Breast epithelium (tissue), 4 donors: ENCODE measurements at regions not wholly inside any gene's neighbourhood (a gene's known extent, or its start where the extent isn't known, plus 50 kb on each side); places are given as distances from the start of the nearest gene placed in this dataset.

Experiments used
- DNase-seq, 2 donors: peaks; one replicate each; pipeline ENCODE4 v3.0.0-alpha.2; 2019; ENCODE audit warnings: low spot score in 2 of 2
- H3K27ac ChIP-seq, 2 donors: fragments of 200-600 bp; sonication (generic) in 1 of 2; one replicate each; pipeline ENCODE4 v1.5.1; 2016 to 2019; ENCODE audit warnings: mild to moderate bottlenecking in 1 of 2
- H3K27me3 ChIP-seq, 2 donors: fragments of 200-600 bp; sonication (generic) in 1 of 2; one replicate each; pipeline versions ENCODE4 v1.5.1 to v1.6.0; 2017 to 2019; ENCODE audit warnings: control low read depth in 1 of 2, mild to moderate bottlenecking in 1 of 2
- H3K36me3 ChIP-seq: fragments of 200-600 bp; one replicate; pipeline ENCODE4 v1.5.1; 2019
- H3K4me1 ChIP-seq, 2 donors: fragments of 200-600 bp; sonication (generic); one replicate each; pipeline ENCODE4 v1.5.1; 2016 to 2019; ENCODE audit warnings: control low read depth in 1 of 2
- H3K4me3 ChIP-seq, 3 donors: fragments of 200-600 bp; sonication (generic); 1 replicate in 2 of 3; 2 replicates in 1 of 3; pipeline ENCODE4 v1.5.1; 2016 to 2019; ENCODE audit warnings: mild to moderate bottlenecking in 3 of 3, moderate library complexity in 2 of 3
- H3K9me3 ChIP-seq, 2 donors: fragments of 200-600 bp; sonication (generic) in 1 of 2; one replicate each; pipeline ENCODE4 v1.5.1; 2016 to 2019; ENCODE audit warnings: control low read depth in 1 of 2
- POLR2A ChIP-seq: fragments of 450-650 bp; IDR thresholded peaks from one replicate; pipeline ENCODE4 v1.6.1; 2016; ENCODE audit warnings: antibody characterized with exemption, mild to moderate bottlenecking, moderate library complexity
- POLR2AphosphoS5 ChIP-seq, 3 donors: sonication (generic); formaldehyde crosslinking; IDR thresholded peaks; one replicate each; pipeline ENCODE4 v1.6.1; 2017; ENCODE audit warnings: antibody characterized with exemption in 3 of 3
- intact Hi-C: fragments of 100-400 bp; cut with DNase I; formaldehyde crosslinking; loops from one replicate; pipeline ENCODE4 v1.15.1; 2023; ENCODE audit warnings: low total_unique reads
- TF ChIP-seq, protein P1 (sequence below), 3 donors: fragments of 450-650 bp; IDR thresholded peaks; one replicate each; pipeline ENCODE4 v1.5.1; 2016 to 2017; ENCODE audit warnings: antibody characterized with exemption in 3 of 3, mild to moderate bottlenecking in 3 of 3, moderate library complexity in 3 of 3

GRCh38 chr1:221555689-221556433 is 186.0 kb downstream of the DUSP10 start:
- H3K9me3 ChIP-seq, result no peaks in the 10 kb centered on the region
- H3K36me3 ChIP-seq, result no peaks in the 10 kb centered on the region
- no peak overlapping the region for H3K27ac ChIP-seq
- H3K27me3 ChIP-seq, result no peaks in the 10 kb centered on the region
- DNase-seq, result no peak
- TF ChIP-seq POLR2AphosphoS5 (IDR thresholded peaks at IDR 0.05) (no peak), POLR2A (no peak)
- TF ChIP-seq, protein P1, sequence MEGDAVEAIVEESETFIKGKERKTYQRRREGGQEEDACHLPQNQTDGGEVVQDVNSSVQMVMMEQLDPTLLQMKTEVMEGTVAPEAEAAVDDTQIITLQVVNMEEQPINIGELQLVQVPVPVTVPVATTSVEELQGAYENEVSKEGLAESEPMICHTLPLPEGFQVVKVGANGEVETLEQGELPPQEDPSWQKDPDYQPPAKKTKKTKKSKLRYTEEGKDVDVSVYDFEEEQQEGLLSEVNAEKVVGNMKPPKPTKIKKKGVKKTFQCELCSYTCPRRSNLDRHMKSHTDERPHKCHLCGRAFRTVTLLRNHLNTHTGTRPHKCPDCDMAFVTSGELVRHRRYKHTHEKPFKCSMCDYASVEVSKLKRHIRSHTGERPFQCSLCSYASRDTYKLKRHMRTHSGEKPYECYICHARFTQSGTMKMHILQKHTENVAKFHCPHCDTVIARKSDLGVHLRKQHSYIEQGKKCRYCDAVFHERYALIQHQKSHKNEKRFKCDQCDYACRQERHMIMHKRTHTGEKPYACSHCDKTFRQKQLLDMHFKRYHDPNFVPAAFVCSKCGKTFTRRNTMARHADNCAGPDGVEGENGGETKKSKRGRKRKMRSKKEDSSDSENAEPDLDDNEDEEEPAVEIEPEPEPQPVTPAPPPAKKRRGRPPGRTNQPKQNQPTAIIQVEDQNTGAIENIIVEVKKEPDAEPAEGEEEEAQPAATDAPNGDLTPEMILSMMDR (IDR thresholded peaks at IDR 0.05), result no peak
- H3K4me1 ChIP-seq, result no peaks in the 10 kb centered on the region
- intact Hi-C loops, result no loop called here
- no peak overlapping the region for H3K4me3 ChIP-seq

GRCh38 chr1:221556435-221556834 is 185.5 kb downstream of the DUSP10 start:
- no peak overlapping the region for H3K27ac ChIP-seq
- no peak for TF ChIP-seq POLR2A
- TF ChIP-seq, protein P1 (IDR thresholded peaks at IDR 0.05), result no peak
- no peak for TF ChIP-seq POLR2AphosphoS5 (IDR thresholded peaks at IDR 0.05)
- intact Hi-C loops, result no loop called here

GRCh38 chr1:221557013-221557412 is 184.9 kb downstream of the DUSP10 start:
- no peak overlapping the region for H3K27ac ChIP-seq
- no peak overlapping the region for H3K4me3 ChIP-seq
- TF ChIP-seq POLR2A, result no peak
- TF ChIP-seq, protein P1 (IDR thresholded peaks at IDR 0.05), result no peak
- no peak for TF ChIP-seq POLR2AphosphoS5 (IDR thresholded peaks at IDR 0.05)
- no peaks in the 10 kb centered on the region for H3K4me1 ChIP-seq
- no peaks in the 10 kb centered on the region for H3K36me3 ChIP-seq
- no peaks in the 10 kb centered on the region for H3K9me3 ChIP-seq
- intact Hi-C loops, result no loop called here
- H3K27me3 ChIP-seq, result no peaks in the 10 kb centered on the region
- DNase-seq, result no peak

More at GRCh38 chr1:221556435-221556834, 185.5 kb downstream of the DUSP10 start:
- Histone ChIP-seq H3K4me3 (no peak overlapping the region), H3K27me3 (no peaks in the 10 kb centered on the region), H3K4me1 (no peaks in the 10 kb centered on the region), H3K9me3 (no peaks in the 10 kb centered on the region), H3K36me3 (no peaks in the 10 kb centered on the region)
- DNase-seq, result no peak

DNA sequence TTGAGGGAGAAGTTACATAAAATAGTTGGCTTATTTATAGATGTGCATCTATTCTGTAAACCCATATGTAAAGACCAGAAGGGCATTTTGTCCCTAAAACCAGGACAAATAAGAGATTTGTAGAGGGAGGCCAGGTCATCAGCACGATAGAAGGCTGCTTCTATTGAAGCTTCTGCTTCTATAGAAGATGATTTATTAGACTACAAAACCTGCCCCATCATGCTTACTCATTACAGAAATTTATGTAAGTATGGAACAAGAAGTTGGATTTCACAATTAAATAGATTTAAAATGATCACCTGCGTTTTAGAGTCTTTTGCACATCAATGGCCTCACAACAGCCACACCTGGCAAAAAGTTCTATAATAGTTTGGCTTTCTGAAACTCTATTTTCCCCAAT is 183.5 kb downstream of the DUSP10 start:
- no peak for DNase-seq
- no peak overlapping the region for H3K4me3 ChIP-seq
- intact Hi-C loops, result no loop called here
- TF ChIP-seq, protein P1 (IDR thresholded peaks at IDR 0.05), result no peak
- TF ChIP-seq POLR2A (no peak), POLR2AphosphoS5 (IDR thresholded peaks at IDR 0.05) (no peak)
- H3K9me3 ChIP-seq, result no peaks in the 10 kb centered on the region
- no peaks in the 10 kb centered on the region for H3K36me3 ChIP-seq
- no peak overlapping the region for H3K27ac ChIP-seq
- no peaks in the 10 kb centered on the region for H3K27me3 ChIP-seq
- H3K4me1 ChIP-seq, result no peaks in the 10 kb centered on the region

GRCh38 chr1:221559911-221560310 is 182.0 kb downstream of the DUSP10 start:
- TF ChIP-seq POLR2AphosphoS5 (IDR thresholded peaks at IDR 0.05), result no peak
- TF ChIP-seq, protein P1 (IDR thresholded peaks at IDR 0.05), result no peak
- TF ChIP-seq POLR2A, result no peak
- no peaks in the 10 kb centered on the region for H3K27me3 ChIP-seq
- H3K9me3 ChIP-seq, result no peaks in the 10 kb centered on the region
- H3K27ac ChIP-seq, result no peak overlapping the region
- H3K4me1 ChIP-seq, result no peaks in the 10 kb centered on the region
- intact Hi-C loops, result no loop called here
- no peaks in the 10 kb centered on the region for H3K36me3 ChIP-seq
- H3K4me3 ChIP-seq, result no peak overlapping the region
- DNase-seq, result no peak
